SK-N-SH treated with all-trans-retinoic acid at 6 μM for 48 hours (cell line): ENCODE measurements at regions not wholly inside any gene's neighbourhood (a gene's known extent, or its start where the extent isn't known, plus 50 kb on each side); places are given as distances from the start of the nearest gene placed in this dataset.

Experiments
- ATAC-seq: fragments of 200-7000 bp; cut with Tn5 transposase; 3 replicates; pipeline ENCODE4 v1.9.1; 2020; ENCODE audit warnings: mild to moderate bottlenecking, moderate library complexity
- BACH2 ChIP-seq: fragments of 250-450 bp; sonication (Bioruptor Pico); IDR thresholded peaks from 2 replicates; pipeline ENCODE4 v1.9.0; 2021; ENCODE audit warnings: mild to moderate bottlenecking, borderline replicate concordance
- CSDC2 ChIP-seq: fragments of 250-450 bp; sonication (Bioruptor Pico); IDR thresholded peaks from 2 replicates; pipeline ENCODE4 v1.5.0; 2020; ENCODE audit warnings: mild to moderate bottlenecking, moderate library complexity
- CSRNP3 ChIP-seq: fragments of 250-450 bp; sonication (Bioruptor Pico); IDR thresholded peaks from 2 replicates; pipeline ENCODE4 v1.5.1; 2021; ENCODE audit warnings: mild to moderate bottlenecking, moderate library complexity
- ESRRG ChIP-seq: fragments of 250-450 bp; sonication (Bioruptor Pico); IDR thresholded peaks from 2 replicates; pipeline ENCODE4 v1.6.1; 2021; ENCODE audit warnings: mild to moderate bottlenecking
- GLIS3 ChIP-seq: fragments of 250-450 bp; sonication (Bioruptor Pico); IDR thresholded peaks from 2 replicates; pipeline ENCODE4 v1.5.0; 2020; ENCODE audit warnings: mild to moderate bottlenecking, moderate library complexity
- ISL1 ChIP-seq: fragments of 250-450 bp; sonication (Bioruptor Pico); IDR thresholded peaks from 2 replicates; pipeline ENCODE4 v2.1.2; 2022; ENCODE audit warnings: mild to moderate bottlenecking, moderate library complexity
- OSR1 ChIP-seq: fragments of 250-450 bp; sonication (Bioruptor Pico); IDR thresholded peaks from 2 replicates; pipeline ENCODE4 v1.8.0; 2022; ENCODE audit warnings: moderate library complexity, mild to moderate bottlenecking, inconsistent platforms
- PATZ1 ChIP-seq: fragments of 250-450 bp; sonication (Bioruptor Pico); IDR thresholded peaks from 2 replicates; pipeline ENCODE4 v1.8.0; 2020; ENCODE audit warnings: mild to moderate bottlenecking, moderate library complexity, borderline replicate concordance
- PPARA ChIP-seq: fragments of 250-450 bp; sonication (Bioruptor Pico); IDR thresholded peaks from 2 replicates; pipeline ENCODE4 v1.5.0; 2020; ENCODE audit warnings: mild to moderate bottlenecking, borderline replicate concordance
- RARB ChIP-seq: fragments of 250-450 bp; sonication (Bioruptor Pico); IDR thresholded peaks from 2 replicates; pipeline ENCODE4 v1.8.0; 2021; ENCODE audit warnings: mild to moderate bottlenecking, moderate library complexity
- SNAI2 ChIP-seq: fragments of 250-450 bp; sonication (Bioruptor Pico); IDR thresholded peaks from 2 replicates; pipeline ENCODE4 v1.5.0; 2020; ENCODE audit warnings: mild to moderate bottlenecking, moderate library complexity
- TCF4 ChIP-seq: fragments of 250-450 bp; sonication (Bioruptor Pico); IDR thresholded peaks from 2 replicates; pipeline ENCODE4 v1.8.0; 2021; ENCODE audit warnings: mild to moderate bottlenecking, moderate library complexity, borderline replicate concordance
- TSHZ2 ChIP-seq: fragments of 250-450 bp; sonication (Bioruptor Pico); IDR thresholded peaks from 2 replicates; pipeline ENCODE4 v1.5.0; 2020; ENCODE audit warnings: mild to moderate bottlenecking, moderate library complexity
- ZC3H10 ChIP-seq: fragments of 250-450 bp; sonication (Bioruptor Pico); IDR thresholded peaks from 2 replicates; pipeline ENCODE4 v1.5.1; 2021; ENCODE audit warnings: mild to moderate bottlenecking, moderate library complexity
- ZFP3 ChIP-seq: fragments of 250-450 bp; sonication (Bioruptor Pico); IDR thresholded peaks from 2 replicates; pipeline ENCODE4 v1.5.0; 2020; ENCODE audit warnings: mild to moderate bottlenecking, moderate library complexity
- ZFP30 ChIP-seq: fragments of 450-650 bp; formaldehyde crosslinking; IDR thresholded peaks from 2 replicates; pipeline ENCODE4 v1.5.0; 2022; ENCODE audit warnings: mild to moderate bottlenecking, moderate library complexity
- ZNF565 ChIP-seq: fragments of 450-650 bp; formaldehyde crosslinking; conservative IDR thresholded peaks from 2 replicates; pipeline ENCODE4 v1.5.0; 2020; ENCODE audit warnings: low read depth, mild to moderate bottlenecking, moderate library complexity
- ZNF70 ChIP-seq: fragments of 450-650 bp; formaldehyde crosslinking; IDR thresholded peaks from 2 replicates; pipeline ENCODE4 v1.5.0; 2020; ENCODE audit warnings: mild to moderate bottlenecking, moderate library complexity
- ZNF8 ChIP-seq: fragments of 450-650 bp; formaldehyde crosslinking; IDR thresholded peaks from 2 replicates; pipeline ENCODE4 v1.5.0; 2020; ENCODE audit warnings: mild to moderate bottlenecking, moderate library complexity

- TF ChIP-seq ZNF8 (no peak), ZFP30 (CRISPR knock-in tag) (no peak), ESRRG (CRISPR knock-in tag) (no peak), ISL1 (CRISPR knock-in tag) (no peak), OSR1 (no peak), CSDC2 (no peak), GLIS3 (CRISPR knock-in tag) (no peak), PPARA (CRISPR knock-in tag) (no peak), SNAI2 (CRISPR knock-in tag) (no peak), ZFP3 (CRISPR knock-in tag) (no peak), CSRNP3 (CRISPR knock-in tag) (no peak)
- ATAC-seq: no peak
Observed at GRCh38 chr9:81079055-81079454, 610.3 kb downstream of the TLE1 start.

GRCh38 chr9:81078555-81078954 is 610.8 kb downstream of the TLE1 start:
- no peak for ATAC-seq
- no peak for TF ChIP-seq ZC3H10 (CRISPR knock-in tag)
- no peak for TF ChIP-seq OSR1

- ATAC-seq: no peak
- TF ChIP-seq OSR1: no peak
- no peak for TF ChIP-seq BACH2 (CRISPR knock-in tag)
- TF ChIP-seq TSHZ2 (CRISPR knock-in tag): no peak
- TF ChIP-seq ISL1 (CRISPR knock-in tag): no peak
- TF ChIP-seq PPARA (CRISPR knock-in tag): no peak
Observed at GRCh38 chr9:81077572-81077971, 611.8 kb downstream of the TLE1 start.

- TF ChIP-seq ESRRG (CRISPR knock-in tag): no peak
- no peak for TF ChIP-seq TCF4
- no peak for TF ChIP-seq GLIS3 (CRISPR knock-in tag)
- TF ChIP-seq ZNF565: no peak
- no peak for TF ChIP-seq ZFP30 (CRISPR knock-in tag)
- TF ChIP-seq OSR1: no peak
- no peak for TF ChIP-seq PATZ1
- no peak for TF ChIP-seq TSHZ2 (CRISPR knock-in tag)
- TF ChIP-seq ZNF70 (CRISPR knock-in tag): no peak
- no peak for TF ChIP-seq ZNF8
- no peak for TF ChIP-seq BACH2 (CRISPR knock-in tag)
- TF ChIP-seq, all 23 proteins: peak for 0
Observed at GRCh38 chr9:81076131-81076530, 613.2 kb downstream of the TLE1 start.

GRCh38 chr9:81074221-81074620 is 615.1 kb downstream of the TLE1 start:
- ATAC-seq: no peak
- TF ChIP-seq ZFP30 (CRISPR knock-in tag) (no peak), ZNF8 (no peak), ISL1 (CRISPR knock-in tag) (no peak), TSHZ2 (CRISPR knock-in tag) (no peak), RARB (CRISPR knock-in tag) (no peak), GLIS3 (CRISPR knock-in tag) (no peak), PATZ1 (no peak), ESRRG (CRISPR knock-in tag) (no peak), BACH2 (CRISPR knock-in tag) (no peak), TCF4 (no peak), ZNF70 (CRISPR knock-in tag) (no peak), PPARA (CRISPR knock-in tag) (no peak), ZNF565 (no peak)

More at GRCh38 chr9:81076131-81076530, 613.2 kb downstream of the TLE1 start:
- no peak for ATAC-seq
